ENCODE measurements at regions not wholly inside any gene's neighbourhood (a gene's known extent, or its start where the extent isn't known, plus 50 kb on each side); places are given as distances from the start of the nearest gene placed in this dataset.

DNA sequence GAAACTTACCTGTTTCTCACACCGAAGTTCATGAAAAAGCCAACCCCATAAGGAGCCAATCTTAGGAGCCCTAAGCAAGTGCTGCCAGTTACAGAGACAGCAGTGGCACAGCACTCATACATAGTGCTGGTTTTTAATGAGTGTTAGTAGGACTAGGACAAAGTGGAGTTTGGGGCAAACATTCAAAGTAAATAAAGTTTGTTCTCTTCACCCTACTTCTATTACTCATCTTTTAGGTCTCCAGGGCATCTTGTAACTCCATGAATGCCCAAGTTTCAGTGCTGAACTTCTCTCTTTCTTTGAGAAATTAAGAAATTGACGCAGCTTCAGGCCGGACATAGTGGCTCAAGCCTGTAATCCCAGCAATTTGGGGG is 584.7 kb downstream of the EBF1 start:
- H2AFZ ChIP-seq (ENCODE audit: low read length) = no peak overlapping the region
- no peak for TF ChIP-seq EZH2 (IDR thresholded peaks at IDR 0.05; ENCODE audit: borderline replicate concordance, low read length)
- TF ChIP-seq, protein P1, sequence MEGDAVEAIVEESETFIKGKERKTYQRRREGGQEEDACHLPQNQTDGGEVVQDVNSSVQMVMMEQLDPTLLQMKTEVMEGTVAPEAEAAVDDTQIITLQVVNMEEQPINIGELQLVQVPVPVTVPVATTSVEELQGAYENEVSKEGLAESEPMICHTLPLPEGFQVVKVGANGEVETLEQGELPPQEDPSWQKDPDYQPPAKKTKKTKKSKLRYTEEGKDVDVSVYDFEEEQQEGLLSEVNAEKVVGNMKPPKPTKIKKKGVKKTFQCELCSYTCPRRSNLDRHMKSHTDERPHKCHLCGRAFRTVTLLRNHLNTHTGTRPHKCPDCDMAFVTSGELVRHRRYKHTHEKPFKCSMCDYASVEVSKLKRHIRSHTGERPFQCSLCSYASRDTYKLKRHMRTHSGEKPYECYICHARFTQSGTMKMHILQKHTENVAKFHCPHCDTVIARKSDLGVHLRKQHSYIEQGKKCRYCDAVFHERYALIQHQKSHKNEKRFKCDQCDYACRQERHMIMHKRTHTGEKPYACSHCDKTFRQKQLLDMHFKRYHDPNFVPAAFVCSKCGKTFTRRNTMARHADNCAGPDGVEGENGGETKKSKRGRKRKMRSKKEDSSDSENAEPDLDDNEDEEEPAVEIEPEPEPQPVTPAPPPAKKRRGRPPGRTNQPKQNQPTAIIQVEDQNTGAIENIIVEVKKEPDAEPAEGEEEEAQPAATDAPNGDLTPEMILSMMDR (IDR thresholded peaks at IDR 0.05; ENCODE audit: low read length) = no peak
- H3K36me3 ChIP-seq (ENCODE audit: insufficient read depth, low read length) = no peaks in the 10 kb centered on the region
- H3K4me3 ChIP-seq (ENCODE audit: low read depth, low read length, poor library complexity, severe bottlenecking) = no peak overlapping the region
- no peaks in the 10 kb centered on the region for H3K9me3 ChIP-seq (ENCODE audit: low read length)
- H3K79me2 ChIP-seq (ENCODE audit: insufficient read depth, low read length) = no peaks in the 10 kb centered on the region
- no peaks in the 10 kb centered on the region for H3K9me2 ChIP-seq (ENCODE audit: low read depth, low read length)
- no peak overlapping the region for H3K4me2 ChIP-seq (ENCODE audit: low read length)
- peaks cover 40% of the 10 kb centered on the region for H3K4me1 ChIP-seq (ENCODE audit: insufficient read depth, low read length, severe bottlenecking)
- no peaks in the 10 kb centered on the region for H4K20me1 ChIP-seq (ENCODE audit: insufficient read depth, low read length)
- no peak overlapping the region for H3K9ac ChIP-seq (ENCODE audit: low read length)
- H3K27ac ChIP-seq (ENCODE audit: low read depth, low read length, poor library complexity, severe bottlenecking) = no peak overlapping the region
- no peaks in the 10 kb centered on the region for H3K27me3 ChIP-seq (ENCODE audit: insufficient read depth, low read length)
- H3F3A ChIP-seq (ENCODE audit: insufficient read depth, low read length) = no peaks in the 10 kb centered on the region

DNA sequence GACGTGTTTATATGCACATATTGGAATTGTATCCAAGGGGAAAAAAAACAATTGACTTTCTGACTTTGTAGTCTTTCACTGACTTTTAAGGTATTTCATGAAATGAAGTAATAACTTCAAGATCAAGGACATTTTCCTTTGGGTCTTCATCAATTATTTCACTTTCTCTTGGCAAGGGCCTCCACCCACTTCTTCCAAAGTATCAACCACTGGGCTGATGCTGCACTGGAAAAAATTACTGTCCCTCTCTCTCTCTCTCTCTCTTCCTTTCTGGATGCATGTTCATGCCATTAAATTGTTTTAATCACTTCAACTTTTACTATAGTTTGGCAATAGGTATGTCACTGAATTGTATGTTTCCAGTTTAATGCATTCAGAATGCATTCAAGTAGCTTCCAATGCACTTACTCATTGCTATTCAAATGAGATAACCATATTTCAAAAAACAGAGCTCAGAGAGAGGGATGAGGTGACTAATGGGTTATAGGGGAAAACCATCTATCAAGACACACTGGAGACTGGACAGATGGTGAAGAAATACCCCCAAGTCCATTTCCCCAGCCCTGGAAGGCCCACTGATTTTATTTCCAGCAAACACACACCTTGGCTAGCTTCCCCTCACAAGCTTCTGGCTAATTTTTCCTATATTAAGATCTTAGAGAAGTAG is 585.3 kb downstream of the EBF1 start:
- Histone ChIP-seq H3K27ac (ENCODE audit: low read depth, low read length, poor library complexity, severe bottlenecking) (no peak overlapping the region), H3K9ac (ENCODE audit: low read length) (no peak overlapping the region), H3K36me3 (ENCODE audit: insufficient read depth, low read length) (no peaks in the 10 kb centered on the region), H4K20me1 (ENCODE audit: insufficient read depth, low read length) (no peaks in the 10 kb centered on the region), H2AFZ (ENCODE audit: low read length) (no peak overlapping the region), H3K4me1 (ENCODE audit: insufficient read depth, low read length, severe bottlenecking) (peaks cover 40% of the 10 kb centered on the region), H3K4me2 (ENCODE audit: low read length) (no peak overlapping the region), H3K9me3 (ENCODE audit: low read length) (no peaks in the 10 kb centered on the region), H3K27me3 (ENCODE audit: insufficient read depth, low read length) (no peaks in the 10 kb centered on the region), H3K4me3 (ENCODE audit: low read depth, low read length, poor library complexity, severe bottlenecking) (no peak overlapping the region), H3K79me2 (ENCODE audit: insufficient read depth, low read length) (no peaks in the 10 kb centered on the region), H3F3A (ENCODE audit: insufficient read depth, low read length) (no peaks in the 10 kb centered on the region), H3K9me2 (ENCODE audit: low read depth, low read length) (no peaks in the 10 kb centered on the region)
- TF ChIP-seq, protein P1 (IDR thresholded peaks at IDR 0.05; ENCODE audit: low read length) = no peak
- no peak for TF ChIP-seq EZH2 (IDR thresholded peaks at IDR 0.05; ENCODE audit: borderline replicate concordance, low read length)

DNA sequence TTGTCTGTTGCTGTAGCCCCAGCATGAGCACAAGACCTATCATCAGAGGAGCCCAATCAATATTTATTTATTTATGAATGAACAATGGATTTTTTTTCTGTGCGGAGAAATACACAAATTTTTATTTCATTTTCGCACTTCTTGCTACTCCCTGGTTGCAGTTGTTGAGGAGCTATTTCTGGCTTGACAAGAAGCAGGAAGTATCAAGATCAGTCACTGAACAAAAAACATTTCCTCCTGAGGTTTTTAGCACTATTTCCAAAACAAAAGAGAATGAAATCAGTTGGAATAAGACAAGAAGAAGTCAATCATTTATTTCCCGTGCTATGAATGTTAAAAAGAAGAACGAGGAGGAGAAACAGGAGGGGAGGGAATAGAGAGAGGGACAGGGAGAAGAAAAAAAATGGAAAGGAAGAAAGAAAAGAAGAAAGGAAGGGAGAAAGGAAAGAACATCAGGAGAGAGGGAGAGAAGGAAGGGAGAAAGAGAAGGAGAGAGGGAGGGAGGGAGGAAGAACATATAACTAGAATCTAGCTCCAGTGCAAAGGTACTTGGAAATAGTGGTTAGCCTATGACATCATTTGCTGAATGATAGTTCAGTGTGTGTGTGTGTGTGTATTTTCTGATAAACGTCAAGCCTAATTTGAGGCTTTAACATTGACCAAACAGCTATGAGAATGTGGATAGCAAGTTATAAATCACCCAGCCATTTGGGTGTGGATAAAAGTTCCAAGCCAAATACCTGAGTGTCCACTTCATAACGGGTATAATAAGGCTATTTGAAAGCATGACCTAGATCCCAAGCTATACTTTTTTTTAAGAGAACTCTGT is 586.0 kb downstream of the EBF1 start:
- H3K4me1 ChIP-seq (ENCODE audit: insufficient read depth, low read length, severe bottlenecking) = peaks cover 40% of the 10 kb centered on the region
- H3K27ac ChIP-seq (ENCODE audit: low read depth, low read length, poor library complexity, severe bottlenecking) = peak overlapping the region; percentile 19

More for the DNA sequence above, 586.0 kb downstream of the EBF1 start:
- Histone ChIP-seq H3K9me2 (ENCODE audit: low read depth, low read length) (no peaks in the 10 kb centered on the region), H3K4me2 (ENCODE audit: low read length) (peak overlapping the region; percentile 40; the same call in 1 of the 2 replicates), H3K9ac (ENCODE audit: low read length) (no peak overlapping the region), H3K4me3 (ENCODE audit: low read depth, low read length, poor library complexity, severe bottlenecking) (no peak overlapping the region), H3K27me3 (ENCODE audit: insufficient read depth, low read length) (no peaks in the 10 kb centered on the region), H3K79me2 (ENCODE audit: insufficient read depth, low read length) (no peaks in the 10 kb centered on the region), H3K36me3 (ENCODE audit: insufficient read depth, low read length) (no peaks in the 10 kb centered on the region), H2AFZ (ENCODE audit: low read length) (no peak overlapping the region), H4K20me1 (ENCODE audit: insufficient read depth, low read length) (no peaks in the 10 kb centered on the region), H3K9me3 (ENCODE audit: low read length) (no peaks in the 10 kb centered on the region), H3F3A (ENCODE audit: insufficient read depth, low read length) (no peaks in the 10 kb centered on the region)
- TF ChIP-seq EZH2 (IDR thresholded peaks at IDR 0.05; ENCODE audit: borderline replicate concordance, low read length) = no peak
- TF ChIP-seq, protein P1 (IDR thresholded peaks at IDR 0.05; ENCODE audit: low read length) = no peak
